CD4-positive, CD25-positive, alpha-beta regulatory T cell (primary cell): ENCODE measurements at regions not wholly inside any gene's neighbourhood (a gene's known extent, or its start where the extent isn't known, plus 50 kb on each side); places are given as distances from the start of the nearest gene placed in this dataset.

Source experiments
- ATAC-seq, 2 donors: fragments of 150-1000 bp; cut with Tn5 transposase; one replicate each; pipeline ENCODE4 v1.10.0; 2021; ENCODE audit warnings: low read depth in 2 of 2, moderate number of reproducible peaks in 2 of 2, moderate library complexity in 1 of 2
- DNase-seq, 3 donors: peaks; one replicate each; pipeline versions ENCODE4 v3.0.0 to v3.0.0-alpha.2; 2012 to 2022; ENCODE audit warnings: mixed read lengths in 1 of 3
- H3K27ac ChIP-seq: one replicate; pipeline ENCODE4 v1.7.0; 2013; ENCODE audit warnings: mild to moderate bottlenecking, low read length; ENCODE audit not compliant: insufficient read depth, poor library complexity, severe bottlenecking
- H3K27me3 ChIP-seq: one replicate; pipeline ENCODE4 v1.7.0; 2013; ENCODE audit warnings: low read length; ENCODE audit not compliant: control insufficient read depth, insufficient read depth
- H3K36me3 ChIP-seq: one replicate; pipeline ENCODE4 v1.7.0; 2013; ENCODE audit warnings: mild to moderate bottlenecking, low read length, moderate library complexity; ENCODE audit not compliant: control insufficient read depth, insufficient read depth
- H3K4me1 ChIP-seq: 2 replicates; pipeline ENCODE4 v1.7.0; 2013; ENCODE audit warnings: mild to moderate bottlenecking, low read length; ENCODE audit not compliant: insufficient read depth, control insufficient read depth, poor library complexity, severe bottlenecking
- H3K4me3 ChIP-seq: one replicate; pipeline ENCODE4 v1.7.0; 2013; ENCODE audit warnings: low read depth, mild to moderate bottlenecking, low read length, moderate library complexity
- H3K9me3 ChIP-seq, 2 experiments: 1 replicate in 1 of 2; 2 replicates in 1 of 2; pipeline ENCODE4 v1.7.0; 2013; ENCODE audit warnings: low read length in 2 of 2, mild to moderate bottlenecking in 1 of 2, moderate library complexity in 1 of 2; ENCODE audit not compliant: control insufficient read depth in 2 of 2
- H3K27ac Mint-ChIP-seq, 3 donors: one replicate each; pipeline ENCODE4 v1.8.0; 2020 to 2022; ENCODE audit warnings: mild to moderate bottlenecking in 3 of 3, mixed read lengths in 3 of 3, moderate library complexity in 2 of 3
- H3K27me3 Mint-ChIP-seq: one replicate; pipeline ENCODE4 v1.8.0; 2022; ENCODE audit warnings: mild to moderate bottlenecking, mixed read lengths
- H3K36me3 Mint-ChIP-seq: one replicate; pipeline ENCODE4 v1.8.0; 2020; ENCODE audit warnings: mixed read lengths
- H3K4me1 Mint-ChIP-seq, 4 donors: one replicate each; pipeline ENCODE4 v1.8.0; 2020 to 2022; ENCODE audit warnings: mixed read lengths in 4 of 4, mild to moderate bottlenecking in 1 of 4
- H3K4me3 Mint-ChIP-seq, 4 donors: one replicate each; pipeline ENCODE4 v1.8.0; 2020 to 2022; ENCODE audit warnings: mild to moderate bottlenecking in 4 of 4, mixed read lengths in 4 of 4, moderate library complexity in 3 of 4
- H3K9me3 Mint-ChIP-seq, 7 donors: one replicate each; pipeline ENCODE4 v1.8.0; 2020 to 2022; ENCODE audit warnings: mixed read lengths in 7 of 7, mild to moderate bottlenecking in 3 of 7, moderate library complexity in 2 of 7

- no peaks in the 10 kb centered on the region for H3K36me3 Mint-ChIP-seq
- Histone ChIP-seq H3K4me1 (no peaks in the 10 kb centered on the region), H3K36me3 (no peaks in the 10 kb centered on the region), H3K27me3 (no peaks in the 10 kb centered on the region), H3K27ac (no peak overlapping the region), H3K4me3 (no peak overlapping the region), H3K9me3 (no peaks in the 10 kb centered on the region)
- ATAC-seq (no peak), DNase-seq (no peak)
- no peaks in the 10 kb centered on the region for H3K27me3 Mint-ChIP-seq
- H3K9me3 Mint-ChIP-seq = peaks cover 2 to 21% (median 6%) of the 10 kb centered on the region in 7 donors
- H3K4me1 Mint-ChIP-seq = no peaks in the 10 kb centered on the region
- no peak overlapping the region for H3K4me3 Mint-ChIP-seq
- no peak overlapping the region for H3K27ac Mint-ChIP-seq
These were observed 557.5 kb upstream of the PCDH15 start for GRCh38 chr10:55358539-55358938.

GRCh38 chr10:55353414-55353813, 552.4 kb upstream of the PCDH15 start:
- H3K4me1 ChIP-seq = no peaks in the 10 kb centered on the region
- H3K4me1 Mint-ChIP-seq = no peaks in the 10 kb centered on the region
- H3K4me3 Mint-ChIP-seq = no peak overlapping the region
- H3K9me3 Mint-ChIP-seq = peaks cover 0 to 27% (median 5%) of the 10 kb centered on the region in 7 donors
- H3K27me3 Mint-ChIP-seq = no peaks in the 10 kb centered on the region
- DNase-seq (no peak), ATAC-seq (no peak)
- H3K36me3 Mint-ChIP-seq = no peaks in the 10 kb centered on the region
- no peak overlapping the region for H3K27ac ChIP-seq
- H3K27ac Mint-ChIP-seq = no peak overlapping the region
- no peaks in the 10 kb centered on the region for H3K36me3 ChIP-seq
- peaks cover 0 to 2% of the 10 kb centered on the region in 2 experiments for H3K9me3 ChIP-seq
- no peaks in the 10 kb centered on the region for H3K27me3 ChIP-seq
- H3K4me3 ChIP-seq = no peak overlapping the region

DNA sequence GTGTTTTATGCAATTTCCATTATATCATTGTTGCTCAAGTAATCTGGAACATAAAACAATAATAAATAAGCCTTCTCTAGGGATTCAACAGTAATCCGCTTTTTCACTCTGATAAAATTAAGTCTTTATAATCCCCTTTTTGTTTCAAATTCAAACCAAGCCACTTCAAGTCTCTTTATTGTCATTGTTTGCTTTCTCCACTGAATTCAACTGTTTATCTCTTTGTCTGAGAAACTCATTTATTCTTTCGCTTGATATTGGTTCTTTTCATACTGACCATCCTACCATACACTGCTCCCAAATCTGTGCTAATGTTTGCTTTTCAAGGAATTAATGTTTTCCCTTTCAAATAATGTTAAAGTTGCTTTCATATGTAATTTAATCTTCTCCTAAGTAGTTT, 550.4 kb upstream of the PCDH15 start:
- H3K4me3 Mint-ChIP-seq = no peak overlapping the region
- no peak overlapping the region for H3K27ac Mint-ChIP-seq

GRCh38 chr10:55348534-55348933, 547.5 kb upstream of the PCDH15 start:
- Mint-ChIP-seq H3K4me1 (no peaks in the 10 kb centered on the region), H3K27me3 (no peaks in the 10 kb centered on the region), H3K36me3 (no peaks in the 10 kb centered on the region), H3K27ac (no peak overlapping the region), H3K9me3 (peaks cover 0 to 15% (median 5%) of the 10 kb centered on the region in 7 donors), H3K4me3 (no peak overlapping the region)
- Histone ChIP-seq H3K9me3 (peaks cover 0 to 2% of the 10 kb centered on the region in 2 experiments), H3K36me3 (no peaks in the 10 kb centered on the region), H3K27me3 (no peaks in the 10 kb centered on the region), H3K27ac (no peak overlapping the region), H3K4me1 (no peaks in the 10 kb centered on the region), H3K4me3 (no peak overlapping the region)
- ATAC-seq = no peak
- DNase-seq = no peak

More for the DNA sequence above, 550.4 kb upstream of the PCDH15 start:
- DNase-seq = no peak
- Mint-ChIP-seq H3K9me3 (peaks cover 0 to 27% (median 8%) of the 10 kb centered on the region in 7 donors), H3K4me1 (no peaks in the 10 kb centered on the region), H3K36me3 (no peaks in the 10 kb centered on the region), H3K27me3 (no peaks in the 10 kb centered on the region)
- Histone ChIP-seq H3K27me3 (no peaks in the 10 kb centered on the region), H3K27ac (no peak overlapping the region), H3K9me3 (peaks cover 0 to 2% of the 10 kb centered on the region in 2 experiments), H3K36me3 (no peaks in the 10 kb centered on the region), H3K4me1 (no peaks in the 10 kb centered on the region), H3K4me3 (no peak overlapping the region)
- ATAC-seq = no peak

DNA sequence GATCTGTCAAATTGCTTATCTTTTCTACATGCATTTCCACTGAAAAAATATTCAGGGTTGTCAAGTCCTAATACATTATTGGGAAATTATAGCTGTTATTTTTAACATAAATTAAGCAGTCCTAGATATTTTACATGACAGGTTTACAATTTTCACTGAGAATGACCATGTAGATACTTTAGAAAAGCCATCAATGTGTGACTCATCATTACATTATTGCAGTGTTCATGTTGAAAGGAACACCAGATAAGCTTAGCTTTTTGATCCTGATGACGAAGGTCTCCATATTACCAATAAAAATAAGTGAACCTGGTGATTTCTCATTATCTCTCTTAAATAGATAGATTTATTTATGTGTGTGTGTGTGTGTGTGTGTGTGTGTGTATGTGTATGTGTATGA, 529.5 kb upstream of the PCDH15 start:
- ATAC-seq (no peak), DNase-seq (no peak)
- Mint-ChIP-seq H3K27me3 (no peaks in the 10 kb centered on the region), H3K36me3 (no peaks in the 10 kb centered on the region), H3K27ac (no peak overlapping the region), H3K4me3 (no peak overlapping the region), H3K4me1 (no peaks in the 10 kb centered on the region), H3K9me3 (peaks cover 0 to 24% (median 5%) of the 10 kb centered on the region in 7 donors)
- H3K4me1 ChIP-seq = no peaks in the 10 kb centered on the region
- H3K27ac ChIP-seq = no peak overlapping the region
- H3K27me3 ChIP-seq = no peaks in the 10 kb centered on the region
- H3K36me3 ChIP-seq = no peaks in the 10 kb centered on the region
- H3K9me3 ChIP-seq = no peaks in the 10 kb centered on the region
- H3K4me3 ChIP-seq = no peak overlapping the region

DNA sequence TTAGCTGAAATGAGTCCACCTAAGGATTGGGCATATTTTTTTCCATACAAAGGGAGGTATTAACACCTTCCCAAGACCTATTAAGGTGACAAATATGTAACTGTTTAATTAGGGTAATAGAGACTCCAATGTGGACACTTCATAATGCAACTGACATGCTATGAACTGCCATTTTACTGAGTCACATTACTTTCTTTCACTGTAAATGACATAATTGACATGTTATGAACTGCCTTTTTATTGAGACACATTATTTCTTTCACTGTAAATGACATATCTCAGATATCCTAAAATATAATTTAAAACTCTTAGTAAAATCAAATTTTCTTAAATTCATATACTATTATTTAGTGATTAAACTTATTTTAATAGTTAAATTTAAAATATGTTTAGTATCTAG, 528.8 kb upstream of the PCDH15 start:
- Mint-ChIP-seq H3K36me3 (no peaks in the 10 kb centered on the region), H3K27ac (no peak overlapping the region), H3K27me3 (no peaks in the 10 kb centered on the region), H3K9me3 (peaks cover 0 to 23% (median 4%) of the 10 kb centered on the region in 7 donors), H3K4me3 (no peak overlapping the region), H3K4me1 (no peaks in the 10 kb centered on the region)
- no peak for ATAC-seq
- no peak overlapping the region for H3K27ac ChIP-seq
- H3K36me3 ChIP-seq = no peaks in the 10 kb centered on the region
- no peak for DNase-seq
- H3K4me3 ChIP-seq = no peak overlapping the region
- H3K4me1 ChIP-seq = no peaks in the 10 kb centered on the region
- H3K9me3 ChIP-seq = no peaks in the 10 kb centered on the region
- H3K27me3 ChIP-seq = no peaks in the 10 kb centered on the region

- DNase-seq (no peak), ATAC-seq (no peak)
- Histone ChIP-seq H3K4me3 (no peak overlapping the region), H3K27me3 (no peaks in the 10 kb centered on the region), H3K36me3 (no peaks in the 10 kb centered on the region), H3K4me1 (no peaks in the 10 kb centered on the region), H3K9me3 (peaks cover 4 to 5% of the 10 kb centered on the region in 2 experiments), H3K27ac (no peak overlapping the region)
- peaks cover 4 to 29% (median 15%) of the 10 kb centered on the region in 7 donors for H3K9me3 Mint-ChIP-seq
- H3K36me3 Mint-ChIP-seq = no peaks in the 10 kb centered on the region
- no peaks in the 10 kb centered on the region for H3K4me1 Mint-ChIP-seq
- H3K27ac Mint-ChIP-seq = no peak overlapping the region
- no peak overlapping the region for H3K4me3 Mint-ChIP-seq
- H3K27me3 Mint-ChIP-seq = no peaks in the 10 kb centered on the region
These were observed 519.2 kb upstream of the PCDH15 start for GRCh38 chr10:55320187-55320700.

DNA sequence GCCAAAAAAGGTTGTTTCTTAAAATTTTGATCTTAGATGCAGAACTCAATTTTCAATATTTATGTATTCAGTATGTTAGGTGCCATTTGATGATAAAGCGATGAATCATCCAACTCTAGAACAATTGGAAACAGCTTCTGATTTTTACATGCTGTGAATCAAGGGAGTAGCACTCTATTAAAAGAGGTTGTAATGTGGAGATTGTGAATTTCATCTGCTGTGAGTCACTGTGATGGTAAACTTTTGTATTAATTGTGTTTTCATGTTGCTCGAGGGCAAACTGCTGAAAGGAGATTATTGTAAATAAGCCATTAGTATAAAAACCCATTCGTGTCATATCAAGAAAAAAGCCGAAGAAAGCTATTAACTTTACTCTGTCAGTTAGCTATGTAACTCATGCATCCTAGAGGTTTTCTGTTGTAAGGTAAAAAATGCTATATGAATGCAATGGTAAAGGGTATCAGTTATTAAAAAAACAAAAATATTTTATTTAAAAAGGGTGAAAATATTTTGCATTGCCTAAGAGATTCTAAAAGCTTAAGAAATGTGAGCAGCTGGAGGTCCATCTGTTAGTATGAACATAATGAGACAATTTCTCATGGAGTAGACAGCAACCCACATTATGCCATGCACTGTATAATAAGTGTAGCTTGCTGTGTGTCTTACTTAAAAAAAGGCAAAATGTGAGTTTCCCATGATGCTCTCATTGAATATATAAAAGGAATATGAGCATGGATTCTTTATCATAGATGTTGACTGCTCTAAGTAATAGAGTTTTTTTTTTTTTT, 511.0 kb upstream of the PCDH15 start:
- Mint-ChIP-seq H3K4me3 (no peak overlapping the region), H3K9me3 (peaks cover 0 to 10% (median 4%) of the 10 kb centered on the region in 7 donors), H3K27me3 (no peaks in the 10 kb centered on the region), H3K27ac (no peak overlapping the region), H3K4me1 (no peaks in the 10 kb centered on the region), H3K36me3 (no peaks in the 10 kb centered on the region)
- Histone ChIP-seq H3K4me1 (no peaks in the 10 kb centered on the region), H3K27me3 (no peaks in the 10 kb centered on the region), H3K4me3 (no peak overlapping the region), H3K9me3 (peaks cover 0 to 3% of the 10 kb centered on the region in 2 experiments), H3K36me3 (no peaks in the 10 kb centered on the region), H3K27ac (no peak overlapping the region)
- no peak for DNase-seq
- no peak for ATAC-seq
